Mucosa of descending colon (tissue), 3 donors: ENCODE measurements at regions not wholly inside any gene's neighbourhood (a gene's known extent, or its start where the extent isn't known, plus 50 kb on each side); places are given as distances from the start of the nearest gene placed in this dataset.

Source experiments
- ATAC-seq: fragments of 200-7000 bp; cut with Tn5 transposase; one replicate; pipeline ENCODE4 v1.9.1; 2020; ENCODE audit warnings: mild to moderate bottlenecking, moderate library complexity
- DNase-seq, 3 donors: peaks; one replicate each; pipeline ENCODE4 v3.0.0-alpha.2; 2020
- H3K36me3 ChIP-seq: fragments of 200-600 bp; one replicate; pipeline ENCODE4 v1.8.0; 2021; ENCODE audit warnings: low read depth, mild to moderate bottlenecking
- H3K4me1 ChIP-seq: fragments of 200-600 bp; one replicate; pipeline ENCODE4 v1.8.0; 2021; ENCODE audit warnings: low read depth, mild to moderate bottlenecking
- H3K4me3 ChIP-seq: fragments of 200-600 bp; one replicate; pipeline ENCODE4 v1.8.0; 2021; ENCODE audit warnings: mild to moderate bottlenecking
- H3K9me3 ChIP-seq: fragments of 200-600 bp; one replicate; pipeline ENCODE4 v1.8.0; 2021; ENCODE audit warnings: mild to moderate bottlenecking
- intact Hi-C, 2 donors: fragments of 100-400 bp; cut with DNase I in 1 of 2; cut with micrococcal nuclease in 1 of 2; formaldehyde crosslinking; loops; one replicate each; pipeline versions ENCODE4 v1.11.0 to v1.11.1; 2022; cut with DNase I, micrococcal nuclease
- TF ChIP-seq, protein P1 (sequence below): fragments of 200-600 bp; IDR thresholded peaks from one replicate; pipeline ENCODE4 v1.8.0; 2022; ENCODE audit warnings: antibody characterized with exemption, mild to moderate bottlenecking
- donor health status: DM: no; HTN: no; CAD: no; lungs with moderate emphysema.
- donor health status: DM: no; HTN: no; CAD: no.
- donor health status: DM: no; HTN: yes; CAD: no.

DNA sequence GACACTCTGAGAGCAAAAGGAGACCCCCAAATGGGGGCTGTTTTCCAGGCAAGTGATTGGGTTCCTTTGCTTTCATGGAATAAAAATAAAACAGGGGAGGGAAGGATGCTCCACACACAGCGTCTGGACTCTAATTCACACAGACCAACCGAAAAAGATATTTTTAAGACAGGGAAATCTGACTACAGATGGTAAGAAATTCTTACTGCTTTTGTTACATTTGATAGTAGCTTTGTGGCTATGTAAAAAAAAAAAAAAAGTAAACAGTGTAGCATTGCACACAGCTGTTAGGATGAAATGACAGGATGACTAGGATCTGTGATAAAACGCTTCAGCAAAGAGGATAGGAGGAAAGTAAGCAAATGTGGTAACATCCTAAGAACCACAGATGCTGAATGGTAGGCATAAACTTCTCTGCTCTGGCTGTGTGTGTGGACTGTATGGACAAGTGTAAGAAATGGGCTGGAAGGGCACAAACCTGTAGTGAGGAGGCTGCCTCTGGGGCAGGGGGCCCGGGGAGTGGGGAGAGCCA is 207.6 kb downstream of the ANAPC1 start:
- TF ChIP-seq, protein P1, sequence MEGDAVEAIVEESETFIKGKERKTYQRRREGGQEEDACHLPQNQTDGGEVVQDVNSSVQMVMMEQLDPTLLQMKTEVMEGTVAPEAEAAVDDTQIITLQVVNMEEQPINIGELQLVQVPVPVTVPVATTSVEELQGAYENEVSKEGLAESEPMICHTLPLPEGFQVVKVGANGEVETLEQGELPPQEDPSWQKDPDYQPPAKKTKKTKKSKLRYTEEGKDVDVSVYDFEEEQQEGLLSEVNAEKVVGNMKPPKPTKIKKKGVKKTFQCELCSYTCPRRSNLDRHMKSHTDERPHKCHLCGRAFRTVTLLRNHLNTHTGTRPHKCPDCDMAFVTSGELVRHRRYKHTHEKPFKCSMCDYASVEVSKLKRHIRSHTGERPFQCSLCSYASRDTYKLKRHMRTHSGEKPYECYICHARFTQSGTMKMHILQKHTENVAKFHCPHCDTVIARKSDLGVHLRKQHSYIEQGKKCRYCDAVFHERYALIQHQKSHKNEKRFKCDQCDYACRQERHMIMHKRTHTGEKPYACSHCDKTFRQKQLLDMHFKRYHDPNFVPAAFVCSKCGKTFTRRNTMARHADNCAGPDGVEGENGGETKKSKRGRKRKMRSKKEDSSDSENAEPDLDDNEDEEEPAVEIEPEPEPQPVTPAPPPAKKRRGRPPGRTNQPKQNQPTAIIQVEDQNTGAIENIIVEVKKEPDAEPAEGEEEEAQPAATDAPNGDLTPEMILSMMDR, result no peak
- Histone ChIP-seq H3K4me1 (no peaks in the 10 kb centered on the region), H3K36me3 (no peaks in the 10 kb centered on the region), H3K9me3 (no peaks in the 10 kb centered on the region), H3K4me3 (no peak overlapping the region)
- intact Hi-C loops, result no loop called here
- no peak for ATAC-seq
- no peak for DNase-seq

- no peaks in the 10 kb centered on the region for H3K36me3 ChIP-seq
- intact Hi-C loops, result no loop called here
Measured at GRCh38 chr2:111678161-111678560, 205.8 kb downstream of the ANAPC1 start.

DNA sequence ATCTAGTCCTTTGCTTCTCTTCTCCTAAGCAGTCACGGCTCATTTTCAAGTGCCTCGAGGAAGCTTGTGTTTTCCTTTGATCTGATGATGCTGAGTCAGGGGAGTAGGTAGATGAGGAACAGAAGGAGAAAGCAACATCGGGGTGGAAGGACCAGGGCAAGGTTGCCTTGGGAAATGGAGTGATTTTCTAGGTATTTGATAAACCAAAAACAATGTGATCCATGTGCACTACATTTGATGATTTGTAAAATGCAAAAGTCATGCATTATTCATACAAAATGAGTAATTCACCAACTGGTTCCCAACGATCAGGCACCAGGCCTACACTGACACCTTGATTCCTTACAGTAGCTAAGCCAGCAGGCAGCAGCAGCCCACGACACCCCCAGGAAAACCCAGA is 205.3 kb downstream of the ANAPC1 start:
- no peaks in the 10 kb centered on the region for H3K9me3 ChIP-seq
- TF ChIP-seq, protein P1, result no peak
- ATAC-seq (no peak), DNase-seq (no peak)
- H3K36me3 ChIP-seq, result no peaks in the 10 kb centered on the region
- H3K4me3 ChIP-seq, result no peak overlapping the region
- no peaks in the 10 kb centered on the region for H3K4me1 ChIP-seq
- intact Hi-C loops, result no loop called here

More at GRCh38 chr2:111678161-111678560, 205.8 kb downstream of the ANAPC1 start:
- DNase-seq (no peak), ATAC-seq (no peak)
- Histone ChIP-seq H3K9me3 (no peaks in the 10 kb centered on the region), H3K4me3 (no peak overlapping the region), H3K4me1 (no peaks in the 10 kb centered on the region)
- TF ChIP-seq, protein P1, result no peak

DNA sequence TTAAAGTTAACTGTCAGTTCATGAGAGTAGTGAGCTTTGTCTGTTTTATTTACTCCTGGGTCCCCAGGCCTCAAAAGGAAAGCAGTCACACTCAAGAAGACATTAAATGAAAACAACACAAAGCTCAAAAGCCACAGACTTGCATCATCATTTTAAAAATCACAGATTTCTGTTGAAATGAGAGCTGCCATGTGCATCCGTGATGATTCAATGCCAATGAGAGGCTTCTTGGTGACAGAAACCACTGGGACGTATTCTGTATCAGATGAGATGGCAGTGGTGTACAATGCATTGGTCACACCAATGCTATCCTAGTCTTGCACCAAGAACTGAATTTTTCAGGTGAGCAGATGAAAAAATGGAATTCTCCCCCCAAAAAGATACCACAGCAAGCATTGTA is 204.8 kb downstream of the ANAPC1 start:
- no peak overlapping the region for H3K4me3 ChIP-seq
- ATAC-seq (no peak), DNase-seq (no peak)
- no peaks in the 10 kb centered on the region for H3K4me1 ChIP-seq
- H3K36me3 ChIP-seq, result no peaks in the 10 kb centered on the region
- TF ChIP-seq, protein P1, result no peak
- H3K9me3 ChIP-seq, result no peaks in the 10 kb centered on the region
- intact Hi-C loops, result no loop called here

DNA sequence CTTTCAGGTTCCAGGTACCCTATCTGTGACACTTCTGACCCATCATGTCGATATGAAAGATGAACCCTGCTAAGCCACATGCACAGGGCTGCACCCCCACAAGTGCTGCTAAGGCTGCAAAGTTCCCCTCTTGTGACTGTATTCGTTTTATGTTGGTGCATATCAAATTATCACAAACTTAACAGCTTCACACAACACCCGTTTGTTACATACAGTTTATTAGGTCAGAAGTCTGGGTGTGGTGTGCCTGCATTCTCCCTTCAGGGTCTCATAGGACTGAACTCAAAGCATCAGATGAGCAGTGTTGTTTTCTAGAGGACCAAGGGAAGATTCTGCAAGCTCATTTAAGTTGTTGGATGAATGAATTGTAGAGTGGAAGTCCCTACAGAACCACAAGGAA is 199.4 kb downstream of the ANAPC1 start:
- DNase-seq, result no peak
- H3K9me3 ChIP-seq, result no peaks in the 10 kb centered on the region
- no peak overlapping the region for H3K4me3 ChIP-seq
- ATAC-seq, result no peak
- intact Hi-C loops, result no loop called here
- no peaks in the 10 kb centered on the region for H3K36me3 ChIP-seq
- TF ChIP-seq, protein P1, result no peak
- H3K4me1 ChIP-seq, result peaks cover 5% of the 10 kb centered on the region

DNA sequence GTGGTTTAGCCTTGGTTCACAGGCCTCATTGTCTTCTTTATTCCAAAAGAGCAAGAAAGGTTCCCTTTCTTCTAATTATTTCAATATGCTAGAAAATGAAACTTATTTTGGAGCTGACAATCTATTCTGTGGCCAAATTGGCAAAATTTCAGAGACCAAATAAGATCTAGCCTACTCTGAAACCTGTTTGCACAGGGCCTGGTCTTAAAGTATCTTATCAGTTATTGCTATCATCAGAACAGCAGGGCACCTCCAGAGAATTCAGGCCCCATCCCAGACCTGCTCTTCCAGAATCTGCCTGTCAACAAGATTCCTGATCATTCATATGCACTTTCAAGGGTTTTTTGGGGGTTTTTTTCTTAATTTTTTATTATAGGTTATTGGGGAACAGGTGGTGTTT is 198.7 kb downstream of the ANAPC1 start:
- TF ChIP-seq, protein P1, result no peak
- ATAC-seq (peak; percentile 72), DNase-seq (no peak)

More for the DNA sequence above, 198.7 kb downstream of the ANAPC1 start:
- peaks cover 5% of the 10 kb centered on the region for H3K4me1 ChIP-seq
- H3K36me3 ChIP-seq, result no peaks in the 10 kb centered on the region
- H3K9me3 ChIP-seq, result no peaks in the 10 kb centered on the region
- intact Hi-C loops, result no loop called here
- no peak overlapping the region for H3K4me3 ChIP-seq
